ENCODE measurements at regions not wholly inside any gene's neighbourhood (a gene's known extent, or its start where the extent isn't known, plus 50 kb on each side); places are given as distances from the start of the nearest gene placed in this dataset.

DNA sequence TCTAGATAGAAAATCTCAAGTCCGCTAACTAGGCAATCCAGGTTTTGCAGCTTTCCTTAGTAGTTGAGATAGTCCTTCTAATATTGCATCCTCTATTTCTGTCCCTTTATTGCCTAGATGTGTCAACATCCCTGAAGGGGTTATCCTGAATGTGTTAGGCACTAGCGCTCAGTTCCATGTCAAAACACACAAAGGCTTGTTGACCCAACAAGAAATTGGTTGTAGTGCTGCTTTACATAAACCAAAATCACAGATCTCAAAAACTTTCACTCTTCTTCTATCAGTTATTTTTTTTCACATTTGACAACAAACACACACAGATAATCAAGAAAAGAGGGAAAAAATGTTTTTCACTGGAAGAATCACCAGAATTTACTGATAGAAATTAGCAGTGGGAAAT is 51.4 kb upstream of the SOX2 start:
- intact Hi-C loops (cut with micrococcal nuclease), result no loop called here

DNA sequence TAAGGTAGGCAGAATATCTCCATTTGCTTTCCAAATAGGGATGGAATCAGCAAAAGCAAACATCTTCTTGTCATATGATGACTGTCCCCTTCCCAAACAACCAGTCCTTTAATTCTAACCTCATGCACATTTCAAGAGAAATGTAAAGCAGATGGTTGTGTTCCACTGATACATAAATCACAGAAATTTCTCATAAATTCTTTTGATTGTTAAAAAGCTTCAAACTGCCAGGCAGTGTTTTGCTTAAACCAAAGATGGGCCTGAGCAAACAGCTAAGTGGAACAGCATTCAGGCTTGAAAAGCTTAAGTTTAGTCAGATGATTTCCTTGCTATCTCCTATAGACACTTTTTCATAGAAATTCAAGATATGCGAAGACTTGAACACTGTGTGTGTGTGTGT is 74.3 kb upstream of the SOX2 start:
- intact Hi-C loops (cut with micrococcal nuclease), result no loop called here

GRCh38 chr3:181637056-181637455 is 74.7 kb upstream of the SOX2 start:
- intact Hi-C loops (cut with micrococcal nuclease), result no loop called here

DNA sequence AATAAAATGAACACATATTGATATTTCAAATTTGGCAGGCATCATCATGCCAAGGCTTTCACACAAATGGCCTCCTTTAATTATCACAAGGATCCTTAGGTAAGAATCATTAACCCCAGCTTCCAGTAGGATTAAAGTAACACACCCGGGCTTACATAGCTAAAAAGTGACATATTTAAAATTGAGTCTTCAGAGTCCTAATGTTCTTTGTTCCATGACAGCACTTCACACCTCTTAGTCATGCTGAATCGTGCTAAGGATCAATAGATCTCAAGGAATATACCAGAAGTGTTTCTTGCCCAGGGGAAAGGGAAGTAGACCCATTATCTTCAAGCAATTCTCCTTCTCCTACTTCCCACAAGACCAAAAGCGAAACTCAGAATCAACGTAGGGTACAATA is 76.6 kb upstream of the SOX2 start:
- intact Hi-C loops (cut with micrococcal nuclease), result no loop called here

DNA sequence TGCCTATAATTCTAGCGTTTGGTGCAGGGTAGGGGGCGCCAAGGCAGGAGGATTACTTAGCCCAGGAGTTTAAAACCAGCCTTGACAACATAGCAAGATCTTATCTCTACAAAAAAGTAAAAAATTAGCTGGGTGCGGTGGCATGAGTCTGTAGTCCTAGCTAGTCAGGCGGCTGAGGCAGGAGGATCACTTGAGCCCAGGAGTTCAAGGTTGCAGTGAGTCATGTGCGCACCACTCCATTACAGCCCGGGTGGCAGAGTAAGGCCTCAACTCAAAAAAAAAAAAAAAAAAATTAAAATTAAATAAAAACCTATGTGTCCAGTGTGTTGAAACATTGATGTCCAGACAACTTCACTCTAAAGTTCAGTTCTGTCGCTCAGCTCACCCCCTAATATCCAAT is 78.2 kb upstream of the SOX2 start:
- intact Hi-C loops (cut with micrococcal nuclease), result no loop called here

GRCh38 chr3:181631901-181632300 is 79.8 kb upstream of the SOX2 start:
- intact Hi-C loops (cut with micrococcal nuclease), result no loop called here

DNA sequence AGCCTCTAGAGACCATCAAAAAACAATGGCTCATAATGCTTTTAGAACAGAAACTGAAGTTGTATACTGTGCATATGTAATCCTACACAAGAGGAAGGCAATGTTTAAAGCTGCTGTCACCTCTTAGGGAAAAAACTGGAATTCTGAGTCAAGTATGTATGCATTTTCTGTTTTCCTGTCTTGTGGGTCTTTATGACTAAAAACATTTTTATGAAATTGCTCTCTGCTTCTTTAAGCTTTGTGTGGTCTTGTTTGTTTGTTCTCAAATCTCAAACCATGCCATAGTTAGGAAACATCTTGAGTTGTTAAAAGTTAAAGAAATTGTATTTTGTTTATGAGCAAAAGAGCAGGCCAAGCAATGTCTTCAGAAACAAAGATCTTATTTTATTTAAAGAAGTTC is 80.9 kb upstream of the SOX2 start:
- intact Hi-C loops (cut with micrococcal nuclease), result no loop called here

- intact Hi-C loops (cut with micrococcal nuclease), result no loop called here
These were observed 82.0 kb upstream of the SOX2 start for GRCh38 chr3:181629711-181630110.

DNA sequence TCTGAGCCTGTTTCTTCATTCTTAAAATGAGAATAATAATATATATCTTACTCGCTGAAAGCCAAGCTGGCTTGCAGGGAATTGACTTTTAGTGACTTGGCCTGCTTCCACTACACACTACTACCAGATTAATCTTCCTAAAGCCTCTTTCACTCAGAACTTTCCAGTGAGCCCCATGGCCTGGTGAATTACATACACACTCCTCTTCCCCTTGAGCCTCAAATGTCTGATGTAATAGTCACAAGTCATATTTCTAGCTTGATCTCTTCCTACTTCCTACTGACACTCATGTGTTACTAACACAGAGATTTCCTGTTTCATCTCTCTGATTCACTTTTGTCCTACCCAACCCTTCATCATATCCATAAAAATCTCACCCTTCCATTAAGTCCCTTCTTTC is 82.7 kb upstream of the SOX2 start:
- intact Hi-C loops (cut with micrococcal nuclease), result no loop called here

DNA sequence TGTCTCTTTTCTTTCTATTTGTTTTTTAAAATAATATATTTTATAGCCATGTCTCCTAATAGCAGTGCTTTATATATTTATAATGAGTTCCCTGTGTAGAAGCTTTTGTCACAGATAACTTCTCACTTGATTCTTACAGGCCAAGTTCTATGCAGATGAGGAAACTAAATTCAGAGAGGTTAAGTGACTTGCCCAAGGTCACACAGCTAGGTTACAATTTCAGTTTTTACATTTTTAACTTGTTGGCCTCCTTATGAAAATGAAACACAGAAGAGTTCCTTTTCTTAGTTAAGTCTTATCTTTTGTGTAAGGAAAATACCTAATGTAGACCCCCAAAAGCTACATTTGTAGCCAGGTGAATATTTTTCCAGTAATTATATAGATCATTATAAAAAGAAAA is 83.3 kb upstream of the SOX2 start:
- intact Hi-C loops (cut with micrococcal nuclease), result no loop called here

DNA sequence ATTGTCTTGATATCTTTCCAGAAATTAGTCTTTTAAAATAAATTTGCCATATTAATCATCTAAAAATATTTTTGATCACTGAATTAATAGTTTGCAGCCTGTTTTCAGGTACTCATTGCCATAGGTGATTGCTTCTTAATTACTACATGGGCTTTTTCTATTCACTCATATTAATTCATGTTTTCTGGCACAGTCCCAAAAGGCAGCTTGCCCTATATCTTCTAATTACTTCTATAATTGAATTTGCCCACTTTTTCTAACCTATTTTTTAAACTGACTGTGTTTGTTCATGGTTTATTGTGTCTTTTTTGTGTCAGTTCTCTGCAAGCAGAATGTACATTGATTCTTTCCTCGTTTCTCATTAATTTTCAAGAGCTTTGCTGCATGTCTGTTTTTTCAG is 85.7 kb upstream of the SOX2 start:
- intact Hi-C loops (cut with micrococcal nuclease), result no loop called here

DNA sequence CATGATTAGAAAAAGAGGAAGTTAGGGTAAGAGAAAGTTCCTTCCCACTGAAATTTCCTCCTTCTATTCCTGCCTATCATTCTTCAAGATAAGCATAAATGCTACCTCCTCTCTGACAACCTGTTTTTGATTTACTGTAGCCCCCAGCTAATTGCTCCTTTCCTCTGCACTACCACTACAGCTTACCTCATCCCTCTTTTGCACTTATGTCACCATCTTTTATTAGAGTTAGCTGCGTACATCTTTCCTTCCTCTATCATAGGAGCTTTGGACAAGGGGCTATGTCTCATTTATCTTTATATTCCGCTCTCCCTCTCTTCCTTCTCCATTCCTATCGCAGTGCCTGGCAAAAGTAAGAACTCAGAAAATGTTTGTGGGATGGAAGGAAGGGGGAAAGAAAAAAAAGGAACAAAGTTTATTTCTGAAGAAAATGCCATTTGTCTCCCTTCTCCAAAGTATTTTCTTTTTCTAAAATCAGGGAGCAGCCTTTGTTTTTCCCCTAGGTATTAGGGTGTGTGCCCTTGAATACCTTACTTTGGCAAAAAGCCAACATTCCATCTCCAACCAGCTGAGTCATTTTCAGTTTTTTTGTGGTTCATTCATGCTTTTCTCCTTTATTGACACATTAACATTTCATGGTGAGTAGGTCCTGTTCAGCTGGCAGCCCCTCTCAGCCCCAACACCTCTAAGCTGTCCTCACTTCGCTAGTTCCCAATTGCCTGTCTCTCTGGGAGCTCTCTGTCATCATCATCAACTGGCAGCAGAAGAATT is 87.6 kb upstream of the SOX2 start:
- intact Hi-C loops (cut with micrococcal nuclease), result no loop called here

DNA sequence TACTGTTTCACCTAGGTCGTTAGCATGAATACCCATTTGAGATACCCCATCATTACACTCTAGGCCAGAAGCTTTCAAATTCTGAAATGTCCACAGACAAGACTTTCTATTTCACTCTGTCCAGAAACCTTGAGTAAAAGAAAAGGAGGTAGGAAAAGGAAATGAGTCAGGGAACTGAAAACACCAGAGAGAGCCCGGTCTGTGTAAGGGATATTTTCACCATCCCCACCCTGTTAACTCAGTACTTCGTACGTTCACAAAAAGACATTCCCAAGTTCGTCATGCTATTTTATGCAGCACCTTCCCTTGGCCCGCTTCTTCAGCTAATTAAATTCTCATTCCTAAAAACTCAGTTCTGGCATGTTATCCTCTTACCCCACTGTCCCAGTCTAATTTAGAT is 89.4 kb upstream of the SOX2 start:
- intact Hi-C loops (cut with micrococcal nuclease), result no loop called here

- intact Hi-C loops (cut with micrococcal nuclease), result no loop called here
These were observed 91.8 kb upstream of the SOX2 start for GRCh38 chr3:181619897-181620296.

- intact Hi-C loops (cut with micrococcal nuclease), result no loop called here
These were observed 93.5 kb upstream of the SOX2 start for GRCh38 chr3:181618260-181618659.

DNA sequence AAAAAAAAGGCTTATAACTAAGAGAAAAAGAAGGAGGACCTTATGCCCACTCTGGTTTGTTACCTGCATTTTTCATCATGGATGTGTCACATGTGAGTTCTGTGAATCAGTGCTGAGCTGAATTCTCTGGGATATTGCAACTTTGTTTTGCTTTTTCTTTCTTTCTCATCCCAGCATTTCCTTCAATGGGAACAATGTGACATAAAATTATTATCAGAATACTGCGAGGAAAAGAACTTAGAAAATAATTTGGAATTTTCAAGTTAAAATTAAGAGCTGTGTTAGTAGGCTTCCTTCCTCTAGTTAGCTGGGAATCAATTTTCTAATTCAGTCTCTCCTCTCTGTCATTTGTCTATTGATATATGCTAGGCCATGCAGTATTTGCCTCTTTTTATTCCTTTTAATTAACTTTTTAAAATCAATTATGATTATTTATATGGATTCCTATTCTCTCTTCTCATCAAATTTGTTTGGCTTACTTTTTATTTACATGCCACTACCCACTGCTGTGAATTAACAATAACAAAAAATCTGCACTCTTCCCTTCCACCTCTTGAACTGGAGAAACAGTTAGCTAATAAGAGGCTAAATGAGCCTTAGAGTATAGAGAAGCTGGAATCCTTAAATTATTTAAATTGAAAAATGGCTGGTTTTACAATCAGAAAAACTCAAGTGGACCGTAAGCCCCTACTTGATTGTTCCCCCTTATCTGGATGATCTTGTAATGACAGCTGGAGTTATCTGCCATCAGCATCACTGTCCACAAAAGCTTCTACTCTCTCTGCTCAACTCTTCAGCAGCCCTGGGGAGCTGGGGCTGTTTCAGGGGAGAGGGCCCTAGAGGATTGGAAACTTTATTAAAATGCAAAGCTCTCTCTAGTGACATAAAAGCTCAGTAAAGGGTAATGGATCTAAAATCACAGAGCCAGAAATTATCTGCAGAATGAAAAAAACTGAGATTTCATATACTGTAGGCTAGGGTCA is 95.3 kb upstream of the SOX2 start:
- intact Hi-C loops (cut with micrococcal nuclease), result no loop called here

GRCh38 chr3:181615666-181616065 is 96.1 kb upstream of the SOX2 start:
- intact Hi-C loops (cut with micrococcal nuclease), result no loop called here

DNA sequence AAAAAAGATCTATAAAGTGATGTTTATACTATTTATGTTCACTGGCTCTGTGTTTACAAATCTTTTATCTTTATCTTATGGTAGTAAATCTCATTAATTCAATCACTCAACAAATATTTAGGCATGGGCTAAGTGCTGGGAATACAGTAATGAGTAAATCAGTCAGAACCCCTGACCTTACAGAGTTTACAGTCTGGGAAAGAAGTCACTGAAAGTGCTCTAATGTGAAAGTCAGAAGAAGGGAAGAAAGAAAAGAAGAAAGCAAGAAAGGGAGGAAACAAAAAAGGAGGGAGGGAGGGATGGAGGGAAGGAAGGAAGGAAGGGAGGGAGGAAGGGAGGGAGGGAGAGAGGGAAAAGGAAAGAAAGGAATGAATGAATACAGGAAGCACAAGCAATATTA is 96.8 kb upstream of the SOX2 start:
- intact Hi-C loops (cut with micrococcal nuclease), result no loop called here

- intact Hi-C loops (cut with micrococcal nuclease), result no loop called here
These were observed 97.9 kb upstream of the SOX2 start for GRCh38 chr3:181613813-181614212.

- intact Hi-C loops (cut with micrococcal nuclease), result no loop called here
These were observed 98.5 kb upstream of the SOX2 start for GRCh38 chr3:181613191-181613590.

DNA sequence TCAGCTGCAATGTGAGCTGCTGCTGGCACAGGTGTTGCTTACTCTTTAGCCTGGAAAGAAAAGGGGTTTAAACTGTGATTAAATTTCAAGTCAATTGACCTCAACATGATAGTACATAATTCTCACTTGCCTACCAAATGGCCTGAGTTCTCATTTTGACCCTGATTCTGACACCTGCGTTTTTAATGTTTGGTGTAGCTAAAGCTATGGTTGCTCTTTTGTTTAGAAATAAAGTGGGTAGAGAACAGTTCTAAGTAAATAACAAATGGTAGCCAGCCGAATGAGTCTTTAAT is 100.8 kb upstream of the SOX2 start:
- intact Hi-C loops (cut with micrococcal nuclease), result no loop called here

DNA sequence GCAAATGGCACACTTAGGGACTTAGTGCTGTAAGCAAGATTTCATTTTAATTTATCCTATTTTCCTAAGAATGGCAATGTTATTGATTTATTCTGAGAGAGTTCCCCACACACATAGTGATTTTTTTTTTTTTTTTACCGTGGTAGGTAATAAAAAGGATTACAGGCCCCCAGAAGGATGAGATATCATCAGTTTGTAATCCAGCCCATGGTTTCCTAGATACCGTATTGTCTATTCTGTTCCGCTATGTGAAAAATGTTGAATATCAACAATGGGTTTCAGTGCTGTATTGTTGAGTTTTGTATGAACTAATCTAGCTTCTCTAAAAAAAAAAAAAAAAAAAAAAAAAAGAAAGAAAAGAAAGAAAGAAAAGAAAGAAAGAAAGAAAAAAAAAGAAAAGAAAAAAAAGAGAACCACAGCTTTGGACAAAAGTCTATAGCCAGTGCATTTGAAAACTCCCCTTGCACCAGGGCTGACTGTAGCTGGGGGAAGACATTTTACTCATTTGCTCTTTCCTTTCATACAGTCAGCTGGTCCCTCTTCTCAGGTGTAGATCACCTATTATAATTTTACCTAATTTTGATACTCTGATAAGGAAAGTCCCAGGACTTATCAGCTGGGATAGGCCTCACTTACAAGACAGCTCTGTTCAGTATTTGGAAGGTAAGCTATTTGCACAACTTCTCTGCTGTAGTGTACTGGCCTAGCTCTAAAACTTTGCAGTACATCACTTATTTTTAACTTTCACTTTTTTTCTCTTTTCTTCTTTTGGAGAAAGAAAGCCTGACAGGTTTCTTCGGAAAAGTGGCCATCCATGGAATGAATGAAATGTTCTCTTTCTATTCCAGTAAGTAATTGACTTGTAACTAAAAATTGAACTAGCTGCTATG is 101.4 kb upstream of the SOX2 start:
- intact Hi-C loops (cut with micrococcal nuclease), result no loop called here

Measured in T-helper 1 cell treated with Interleukin-12 subunit alpha and Interleukin-12 subunit beta and Interleukin-4 antibody, amounts not matched to agents 30 ng/mL and 1 ng/mL, for 36 hours (primary cell).